GM23338 (cell line): ENCODE measurements at regions not wholly inside any gene's neighbourhood (a gene's known extent, or its start where the extent isn't known, plus 50 kb on each side); places are given as distances from the start of the nearest gene placed in this dataset.
A peak's percentile ranks its signal among the peaks of the same experiment; 100 is the strongest.

Source experiments
- ATAC-seq: fragments of 200-7000 bp; cut with Tn5 transposase; 3 replicates; pipeline ENCODE4 v1.9.1; 2020
- DNase-seq: peaks from one replicate; pipeline ENCODE4 v3.0.0-alpha.2; 2015; ENCODE audit warnings: low spot score
- H2AFZ ChIP-seq: fragments of 200-600 bp; sonication (generic); 2 replicates; pipeline ENCODE4 v1.8.0; 2016; ENCODE audit warnings: antibody characterized with exemption, mild to moderate bottlenecking, moderate library complexity
- H3F3A ChIP-seq: fragments of 200-600 bp; sonication (generic); replicated peaks from 2 replicates; pipeline ENCODE4 v1.8.0; 2017; ENCODE audit warnings: antibody characterized with exemption, mixed run types, low read depth
- H3K27ac ChIP-seq: fragments of 200-600 bp; sonication (generic); 2 replicates; pipeline ENCODE4 v1.6.1; 2016; ENCODE audit warnings: low read depth
- H3K27me3 ChIP-seq: fragments of 200-600 bp; sonication (generic); 2 replicates; pipeline ENCODE4 v1.8.0; 2016; ENCODE audit warnings: mild to moderate bottlenecking, mixed run types, moderate library complexity; ENCODE audit not compliant: insufficient read depth
- H3K36me3 ChIP-seq: fragments of 200-600 bp; sonication (generic); 2 replicates; pipeline ENCODE4 v1.8.0; 2016; ENCODE audit warnings: mild to moderate bottlenecking; ENCODE audit not compliant: insufficient read depth
- H3K4me1 ChIP-seq: fragments of 200-600 bp; sonication (generic); 2 replicates; pipeline ENCODE4 v1.8.0; 2016; ENCODE audit warnings: mild to moderate bottlenecking, moderate library complexity; ENCODE audit not compliant: insufficient read depth
- H3K4me2 ChIP-seq: fragments of 200-600 bp; sonication (generic); 2 replicates; pipeline ENCODE4 v1.7.1; 2017; ENCODE audit warnings: mixed run types
- H3K4me3 ChIP-seq: fragments of 200-600 bp; sonication (generic); 2 replicates; pipeline ENCODE4 v1.6.1; 2016; ENCODE audit warnings: mixed run types
- H3K79me2 ChIP-seq: fragments of 200-600 bp; sonication (generic); replicated peaks from 2 replicates; pipeline ENCODE4 v1.8.0; 2017; ENCODE audit warnings: mild to moderate bottlenecking; ENCODE audit not compliant: insufficient read depth
- H3K9me2 ChIP-seq: fragments of 200-600 bp; sonication (generic); 2 replicates; pipeline ENCODE4 v1.8.0; 2017; ENCODE audit not compliant: insufficient read depth
- H4K20me1 ChIP-seq: fragments of 200-600 bp; sonication (generic); replicated peaks from 2 replicates; pipeline ENCODE4 v1.8.0; 2017; ENCODE audit warnings: mild to moderate bottlenecking; ENCODE audit not compliant: insufficient read depth
- H3K27ac Mint-ChIP-seq: 2 replicates; pipeline ENCODE4 v1.8.0; 2020; ENCODE audit warnings: inconsistent platforms, mild to moderate bottlenecking, moderate library complexity, mixed read lengths
- H3K27me3 Mint-ChIP-seq: 3 replicates; pipeline ENCODE4 v1.8.0; 2022; ENCODE audit warnings: low read depth, mild to moderate bottlenecking, moderate library complexity, mixed read lengths, inconsistent platforms; ENCODE audit not compliant: insufficient read depth, poor library complexity
- H3K36me3 Mint-ChIP-seq: 3 replicates; pipeline ENCODE4 v1.8.0; 2021; ENCODE audit warnings: low read depth, mild to moderate bottlenecking, inconsistent platforms, moderate library complexity, mixed read lengths
- H3K4me1 Mint-ChIP-seq: 3 replicates; pipeline ENCODE4 v1.8.0; 2020; ENCODE audit warnings: mild to moderate bottlenecking, inconsistent platforms, mixed read lengths
- H3K4me3 Mint-ChIP-seq: 3 replicates; pipeline ENCODE4 v1.8.0; 2021; ENCODE audit warnings: moderate library complexity, mild to moderate bottlenecking, inconsistent platforms, mixed read lengths
- H3K9me3 Mint-ChIP-seq: 3 replicates; pipeline ENCODE4 v1.8.0; 2020; ENCODE audit warnings: moderate library complexity, mild to moderate bottlenecking, inconsistent platforms, mixed read lengths
- CREB1 ChIP-seq: fragments of 250-450 bp; sonication (Bioruptor Pico); IDR thresholded peaks from 2 replicates; pipeline ENCODE4 v1.5.0; 2020; ENCODE audit warnings: low read depth, mild to moderate bottlenecking, moderate library complexity
- EZH2 ChIP-seq: fragments of 200-600 bp; sonication (generic); IDR thresholded peaks from one replicate; pipeline ENCODE4 v1.8.0; 2017; ENCODE audit warnings: antibody characterized with exemption, mild to moderate bottlenecking, low read depth; ENCODE audit not compliant: unreplicated experiment
- EZH2phosphoT487 ChIP-seq: fragments of 200-600 bp; sonication (generic); IDR thresholded peaks from one replicate; pipeline ENCODE4 v1.8.1; 2018; ENCODE audit warnings: antibody characterized with exemption; ENCODE audit not compliant: unreplicated experiment
- NANOG ChIP-seq: IDR thresholded peaks from 2 replicates; pipeline ENCODE4 v1.6.1; 2016; ENCODE audit warnings: antibody characterized with exemption, borderline replicate concordance
- ZNF114 ChIP-seq: fragments of 250-450 bp; sonication (Bioruptor Pico); IDR thresholded peaks from 2 replicates; pipeline ENCODE4 v1.5.0; 2020; ENCODE audit warnings: mild to moderate bottlenecking, moderate library complexity
- TF ChIP-seq, protein P1 (sequence below): fragments of 250-450 bp; sonication (Bioruptor Pico); IDR thresholded peaks from 2 replicates; pipeline ENCODE4 v1.5.0; 2020; ENCODE audit warnings: mild to moderate bottlenecking, moderate library complexity
- TF ChIP-seq, protein P2 (sequence below), 2 experiments: fragments of 200-600 bp in 1 of 2; sonication (generic) in 1 of 2; conservative IDR thresholded peaks; 2 replicates each; pipeline versions ENCODE4 v1.5.1 to v1.6.1; 2016 to 2017; ENCODE audit warnings: antibody characterized with exemption in 2 of 2, low read depth in 2 of 2, mild to moderate bottlenecking in 2 of 2, moderate library complexity in 1 of 2
- TF ChIP-seq, protein P3 (sequence below): IDR thresholded peaks from one replicate; pipeline ENCODE4 v1.6.1; 2018; ENCODE audit warnings: antibody characterized with exemption; ENCODE audit not compliant: unreplicated experiment

DNA sequence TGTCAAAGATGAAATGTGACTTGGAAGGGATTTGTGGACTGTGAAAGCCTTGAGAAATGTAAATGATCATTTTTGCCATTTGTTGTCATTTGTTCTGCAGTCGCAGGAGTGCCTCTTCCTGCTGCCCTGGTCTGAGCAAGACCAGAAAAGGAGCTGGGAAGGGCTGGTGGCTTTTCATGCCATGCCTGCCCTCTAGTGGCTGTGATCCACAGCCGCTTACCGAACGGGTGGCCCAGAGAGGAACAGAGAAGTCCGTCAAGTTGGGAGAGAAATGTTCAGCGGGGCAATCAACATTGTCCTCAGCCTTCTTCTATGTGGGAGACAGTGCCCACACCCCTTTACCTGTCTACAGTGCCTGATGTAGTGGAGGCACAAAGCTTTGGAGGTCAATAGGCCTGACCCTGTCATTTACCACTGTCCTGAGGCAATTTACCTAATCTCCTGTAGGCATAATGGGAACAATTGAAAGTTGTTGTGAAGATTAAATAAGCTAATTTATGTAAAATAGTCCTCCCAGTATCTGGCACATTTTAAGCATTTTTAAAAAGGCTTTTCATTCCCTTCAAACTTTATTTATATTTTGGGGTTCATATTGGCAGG lies 224.5 kb downstream of the B3GLCT start:
- TF ChIP-seq CREB1 (CRISPR knock-in tag) (no peak), ZNF114 (CRISPR knock-in tag) (no peak), EZH2phosphoT487 (no peak), EZH2 (no peak), NANOG (no peak)
- TF ChIP-seq, protein P1, sequence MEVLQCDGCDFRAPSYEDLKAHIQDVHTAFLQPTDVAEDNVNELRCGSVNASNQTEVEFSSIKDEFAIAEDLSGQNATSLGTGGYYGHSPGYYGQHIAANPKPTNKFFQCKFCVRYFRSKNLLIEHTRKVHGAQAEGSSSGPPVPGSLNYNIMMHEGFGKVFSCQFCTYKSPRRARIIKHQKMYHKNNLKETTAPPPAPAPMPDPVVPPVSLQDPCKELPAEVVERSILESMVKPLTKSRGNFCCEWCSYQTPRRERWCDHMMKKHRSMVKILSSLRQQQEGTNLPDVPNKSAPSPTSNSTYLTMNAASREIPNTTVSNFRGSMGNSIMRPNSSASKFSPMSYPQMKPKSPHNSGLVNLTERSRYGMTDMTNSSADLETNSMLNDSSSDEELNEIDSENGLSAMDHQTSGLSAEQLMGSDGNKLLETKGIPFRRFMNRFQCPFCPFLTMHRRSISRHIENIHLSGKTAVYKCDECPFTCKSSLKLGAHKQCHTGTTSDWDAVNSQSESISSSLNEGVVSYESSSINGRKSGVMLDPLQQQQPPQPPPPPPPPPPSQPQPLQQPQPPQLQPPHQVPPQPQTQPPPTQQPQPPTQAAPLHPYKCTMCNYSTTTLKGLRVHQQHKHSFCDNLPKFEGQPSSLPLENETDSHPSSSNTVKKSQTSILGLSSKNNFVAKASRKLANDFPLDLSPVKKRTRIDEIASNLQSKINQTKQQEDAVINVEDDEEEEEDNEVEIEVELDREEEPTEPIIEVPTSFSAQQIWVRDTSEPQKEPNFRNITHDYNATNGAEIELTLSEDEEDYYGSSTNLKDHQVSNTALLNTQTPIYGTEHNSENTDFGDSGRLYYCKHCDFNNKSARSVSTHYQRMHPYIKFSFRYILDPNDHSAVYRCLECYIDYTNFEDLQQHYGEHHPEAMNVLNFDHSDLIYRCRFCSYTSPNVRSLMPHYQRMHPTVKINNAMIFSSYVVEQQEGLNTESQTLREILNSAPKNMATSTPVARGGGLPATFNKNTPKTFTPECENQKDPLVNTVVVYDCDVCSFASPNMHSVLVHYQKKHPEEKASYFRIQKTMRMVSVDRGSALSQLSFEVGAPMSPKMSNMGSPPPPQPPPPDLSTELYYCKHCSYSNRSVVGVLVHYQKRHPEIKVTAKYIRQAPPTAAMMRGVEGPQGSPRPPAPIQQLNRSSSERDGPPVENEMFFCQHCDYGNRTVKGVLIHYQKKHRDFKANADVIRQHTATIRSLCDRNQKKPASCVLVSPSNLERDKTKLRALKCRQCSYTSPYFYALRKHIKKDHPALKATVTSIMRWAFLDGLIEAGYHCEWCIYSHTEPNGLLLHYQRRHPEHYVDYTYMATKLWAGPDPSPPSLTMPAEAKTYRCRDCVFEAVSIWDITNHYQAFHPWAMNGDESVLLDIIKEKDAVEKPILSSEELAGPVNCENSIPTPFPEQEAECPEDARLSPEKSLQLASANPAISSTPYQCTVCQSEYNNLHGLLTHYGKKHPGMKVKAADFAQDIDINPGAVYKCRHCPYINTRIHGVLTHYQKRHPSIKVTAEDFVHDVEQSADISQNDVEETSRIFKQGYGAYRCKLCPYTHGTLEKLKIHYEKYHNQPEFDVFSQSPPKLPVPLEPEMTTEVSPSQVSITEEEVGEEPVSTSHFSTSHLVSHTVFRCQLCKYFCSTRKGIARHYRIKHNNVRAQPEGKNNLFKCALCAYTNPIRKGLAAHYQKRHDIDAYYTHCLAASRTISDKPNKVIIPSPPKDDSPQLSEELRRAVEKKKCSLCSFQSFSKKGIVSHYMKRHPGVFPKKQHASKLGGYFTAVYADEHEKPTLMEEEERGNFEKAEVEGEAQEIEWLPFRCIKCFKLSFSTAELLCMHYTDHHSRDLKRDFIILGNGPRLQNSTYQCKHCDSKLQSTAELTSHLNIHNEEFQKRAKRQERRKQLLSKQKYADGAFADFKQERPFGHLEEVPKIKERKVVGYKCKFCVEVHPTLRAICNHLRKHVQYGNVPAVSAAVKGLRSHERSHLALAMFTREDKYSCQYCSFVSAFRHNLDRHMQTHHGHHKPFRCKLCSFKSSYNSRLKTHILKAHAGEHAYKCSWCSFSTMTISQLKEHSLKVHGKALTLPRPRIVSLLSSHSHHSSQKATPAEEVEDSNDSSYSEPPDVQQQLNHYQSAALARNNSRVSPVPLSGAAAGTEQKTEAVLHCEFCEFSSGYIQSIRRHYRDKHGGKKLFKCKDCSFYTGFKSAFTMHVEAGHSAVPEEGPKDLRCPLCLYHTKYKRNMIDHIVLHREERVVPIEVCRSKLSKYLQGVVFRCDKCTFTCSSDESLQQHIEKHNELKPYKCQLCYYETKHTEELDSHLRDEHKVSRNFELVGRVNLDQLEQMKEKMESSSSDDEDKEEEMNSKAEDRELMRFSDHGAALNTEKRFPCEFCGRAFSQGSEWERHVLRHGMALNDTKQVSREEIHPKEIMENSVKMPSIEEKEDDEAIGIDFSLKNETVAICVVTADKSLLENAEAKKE (CRISPR knock-in tag): 0 out of 2 replicates have a peak, but pooled peaks have one; percentile 30
- TF ChIP-seq, protein P2, sequence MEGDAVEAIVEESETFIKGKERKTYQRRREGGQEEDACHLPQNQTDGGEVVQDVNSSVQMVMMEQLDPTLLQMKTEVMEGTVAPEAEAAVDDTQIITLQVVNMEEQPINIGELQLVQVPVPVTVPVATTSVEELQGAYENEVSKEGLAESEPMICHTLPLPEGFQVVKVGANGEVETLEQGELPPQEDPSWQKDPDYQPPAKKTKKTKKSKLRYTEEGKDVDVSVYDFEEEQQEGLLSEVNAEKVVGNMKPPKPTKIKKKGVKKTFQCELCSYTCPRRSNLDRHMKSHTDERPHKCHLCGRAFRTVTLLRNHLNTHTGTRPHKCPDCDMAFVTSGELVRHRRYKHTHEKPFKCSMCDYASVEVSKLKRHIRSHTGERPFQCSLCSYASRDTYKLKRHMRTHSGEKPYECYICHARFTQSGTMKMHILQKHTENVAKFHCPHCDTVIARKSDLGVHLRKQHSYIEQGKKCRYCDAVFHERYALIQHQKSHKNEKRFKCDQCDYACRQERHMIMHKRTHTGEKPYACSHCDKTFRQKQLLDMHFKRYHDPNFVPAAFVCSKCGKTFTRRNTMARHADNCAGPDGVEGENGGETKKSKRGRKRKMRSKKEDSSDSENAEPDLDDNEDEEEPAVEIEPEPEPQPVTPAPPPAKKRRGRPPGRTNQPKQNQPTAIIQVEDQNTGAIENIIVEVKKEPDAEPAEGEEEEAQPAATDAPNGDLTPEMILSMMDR (conservative IDR thresholded peaks at IDR 0.05; ENCODE audit: low read depth in 2 of 2): peak; percentile 95 to 96
- TF ChIP-seq, protein P3, sequence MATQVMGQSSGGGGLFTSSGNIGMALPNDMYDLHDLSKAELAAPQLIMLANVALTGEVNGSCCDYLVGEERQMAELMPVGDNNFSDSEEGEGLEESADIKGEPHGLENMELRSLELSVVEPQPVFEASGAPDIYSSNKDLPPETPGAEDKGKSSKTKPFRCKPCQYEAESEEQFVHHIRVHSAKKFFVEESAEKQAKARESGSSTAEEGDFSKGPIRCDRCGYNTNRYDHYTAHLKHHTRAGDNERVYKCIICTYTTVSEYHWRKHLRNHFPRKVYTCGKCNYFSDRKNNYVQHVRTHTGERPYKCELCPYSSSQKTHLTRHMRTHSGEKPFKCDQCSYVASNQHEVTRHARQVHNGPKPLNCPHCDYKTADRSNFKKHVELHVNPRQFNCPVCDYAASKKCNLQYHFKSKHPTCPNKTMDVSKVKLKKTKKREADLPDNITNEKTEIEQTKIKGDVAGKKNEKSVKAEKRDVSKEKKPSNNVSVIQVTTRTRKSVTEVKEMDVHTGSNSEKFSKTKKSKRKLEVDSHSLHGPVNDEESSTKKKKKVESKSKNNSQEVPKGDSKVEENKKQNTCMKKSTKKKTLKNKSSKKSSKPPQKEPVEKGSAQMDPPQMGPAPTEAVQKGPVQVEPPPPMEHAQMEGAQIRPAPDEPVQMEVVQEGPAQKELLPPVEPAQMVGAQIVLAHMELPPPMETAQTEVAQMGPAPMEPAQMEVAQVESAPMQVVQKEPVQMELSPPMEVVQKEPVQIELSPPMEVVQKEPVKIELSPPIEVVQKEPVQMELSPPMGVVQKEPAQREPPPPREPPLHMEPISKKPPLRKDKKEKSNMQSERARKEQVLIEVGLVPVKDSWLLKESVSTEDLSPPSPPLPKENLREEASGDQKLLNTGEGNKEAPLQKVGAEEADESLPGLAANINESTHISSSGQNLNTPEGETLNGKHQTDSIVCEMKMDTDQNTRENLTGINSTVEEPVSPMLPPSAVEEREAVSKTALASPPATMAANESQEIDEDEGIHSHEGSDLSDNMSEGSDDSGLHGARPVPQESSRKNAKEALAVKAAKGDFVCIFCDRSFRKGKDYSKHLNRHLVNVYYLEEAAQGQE: no peak
- H2AFZ ChIP-seq: no peak overlapping the region
- no peaks in the 10 kb centered on the region for H3K36me3 ChIP-seq
- Mint-ChIP-seq H3K27me3 (peaks cover 1% of the 10 kb centered on the region), H3K4me1 (0 out of 3 replicates have a peak, but pooled peaks cover 3% of the 10 kb centered on the region), H3K4me3 (no peak overlapping the region), H3K36me3 (no peaks in the 10 kb centered on the region), H3K9me3 (no peaks in the 10 kb centered on the region), H3K27ac (no peak overlapping the region)
- no peaks in the 10 kb centered on the region for H3K9me2 ChIP-seq
- no peaks in the 10 kb centered on the region for H3K27me3 ChIP-seq
- ATAC-seq (peak; percentile 100), DNase-seq (peak; percentile 89)
- no peak overlapping the region for H3K4me2 ChIP-seq
- H3F3A ChIP-seq: no peaks in the 10 kb centered on the region
- no peak overlapping the region for H3K4me3 ChIP-seq
- no peaks in the 10 kb centered on the region for H3K4me1 ChIP-seq
- H3K27ac ChIP-seq: no peak overlapping the region
- H3K79me2 ChIP-seq: no peaks in the 10 kb centered on the region
- no peaks in the 10 kb centered on the region for H4K20me1 ChIP-seq
